Chondrocyte (in vitro differentiated cells): ENCODE measurements at regions not wholly inside any gene's neighbourhood (a gene's known extent, or its start where the extent isn't known, plus 50 kb on each side); places are given as distances from the start of the nearest gene placed in this dataset.

Experiments used
- DNase-seq: peaks from one replicate; pipeline ENCODE4 v3.0.0; 2021; ENCODE audit warnings: mixed read lengths, low spot score
- H3K27ac Mint-ChIP-seq: one replicate; pipeline ENCODE4 v1.8.0; 2021; ENCODE audit warnings: mild to moderate bottlenecking, moderate library complexity, mixed read lengths; ENCODE audit not compliant: unreplicated experiment
- H3K27me3 Mint-ChIP-seq: 2 replicates; pipeline ENCODE4 v1.8.0; 2021; ENCODE audit warnings: low read depth, mixed read lengths
- H3K36me3 Mint-ChIP-seq: 2 replicates; pipeline ENCODE4 v1.8.0; 2021; ENCODE audit warnings: low read depth, mixed read lengths
- H3K4me1 Mint-ChIP-seq: 2 replicates; pipeline ENCODE4 v1.8.0; 2021; ENCODE audit warnings: low read depth, mild to moderate bottlenecking, mixed read lengths
- H3K4me3 Mint-ChIP-seq: one replicate; pipeline ENCODE4 v1.8.0; 2021; ENCODE audit warnings: mild to moderate bottlenecking, moderate library complexity, mixed read lengths; ENCODE audit not compliant: unreplicated experiment
- H3K9me3 Mint-ChIP-seq: 2 replicates; pipeline ENCODE4 v1.8.0; 2021; ENCODE audit warnings: low read depth, mixed read lengths
- TF ChIP-seq, protein P1 (sequence below): fragments of 200-600 bp; sonication (generic); IDR thresholded peaks from 2 replicates; pipeline ENCODE4 v1.5.0; 2021; ENCODE audit warnings: antibody characterized with exemption, mild to moderate bottlenecking, moderate library complexity

DNA sequence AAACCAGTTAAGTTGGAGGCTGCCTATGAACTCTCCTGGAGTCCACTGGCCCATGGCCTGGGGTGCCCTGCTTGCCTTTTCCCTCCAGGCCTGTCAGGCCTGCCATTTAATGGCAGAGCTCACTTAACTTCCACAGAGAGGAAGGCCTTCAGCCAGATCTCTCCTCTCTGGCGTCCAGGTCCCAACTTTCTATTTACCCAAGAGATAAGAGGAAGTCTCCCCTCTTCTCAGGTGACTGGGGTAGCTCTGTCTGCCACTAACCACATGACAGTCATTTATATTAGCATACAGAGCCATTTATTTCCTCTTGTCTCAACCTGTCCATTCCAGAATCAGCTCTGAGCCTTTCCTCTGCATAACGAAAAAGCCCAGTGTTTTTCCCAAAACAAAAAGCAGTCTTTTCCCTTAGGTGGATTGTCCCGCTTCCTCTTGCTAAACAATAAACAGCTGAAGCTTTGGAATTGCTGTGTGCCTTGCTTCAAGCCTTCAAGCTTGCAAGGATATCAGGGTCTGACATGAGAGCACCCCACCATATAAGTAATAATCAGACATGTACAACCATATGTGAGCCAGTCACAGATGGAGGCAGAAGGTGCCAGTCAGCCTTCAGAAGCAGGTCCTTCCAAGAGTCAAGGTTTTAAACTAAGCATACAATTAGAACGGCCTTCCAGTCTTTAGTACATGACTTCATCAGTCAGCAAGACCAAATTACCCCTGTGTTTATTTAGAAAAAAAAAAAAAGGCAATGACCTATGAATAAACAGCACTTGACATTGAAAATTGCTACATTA is 50.0 kb upstream of the CALM2 start:
- Mint-ChIP-seq H3K4me3 (no peak overlapping the region), H3K36me3 (no peaks in the 10 kb centered on the region), H3K27ac (no peak overlapping the region), H3K9me3 (peaks cover 3% of the 10 kb centered on the region), H3K27me3 (no peaks in the 10 kb centered on the region), H3K4me1 (peaks cover 58% of the 10 kb centered on the region)
- TF ChIP-seq, protein P1, sequence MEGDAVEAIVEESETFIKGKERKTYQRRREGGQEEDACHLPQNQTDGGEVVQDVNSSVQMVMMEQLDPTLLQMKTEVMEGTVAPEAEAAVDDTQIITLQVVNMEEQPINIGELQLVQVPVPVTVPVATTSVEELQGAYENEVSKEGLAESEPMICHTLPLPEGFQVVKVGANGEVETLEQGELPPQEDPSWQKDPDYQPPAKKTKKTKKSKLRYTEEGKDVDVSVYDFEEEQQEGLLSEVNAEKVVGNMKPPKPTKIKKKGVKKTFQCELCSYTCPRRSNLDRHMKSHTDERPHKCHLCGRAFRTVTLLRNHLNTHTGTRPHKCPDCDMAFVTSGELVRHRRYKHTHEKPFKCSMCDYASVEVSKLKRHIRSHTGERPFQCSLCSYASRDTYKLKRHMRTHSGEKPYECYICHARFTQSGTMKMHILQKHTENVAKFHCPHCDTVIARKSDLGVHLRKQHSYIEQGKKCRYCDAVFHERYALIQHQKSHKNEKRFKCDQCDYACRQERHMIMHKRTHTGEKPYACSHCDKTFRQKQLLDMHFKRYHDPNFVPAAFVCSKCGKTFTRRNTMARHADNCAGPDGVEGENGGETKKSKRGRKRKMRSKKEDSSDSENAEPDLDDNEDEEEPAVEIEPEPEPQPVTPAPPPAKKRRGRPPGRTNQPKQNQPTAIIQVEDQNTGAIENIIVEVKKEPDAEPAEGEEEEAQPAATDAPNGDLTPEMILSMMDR: no peak
- DNase-seq: no peak
